Transverse colon (tissue), 4 donors: ENCODE measurements at regions not wholly inside any gene's neighbourhood (a gene's known extent, or its start where the extent isn't known, plus 50 kb on each side); places are given as distances from the start of the nearest gene placed in this dataset.

Experiments used
- DNase-seq: peaks from one replicate; pipeline ENCODE4 v3.0.0-alpha.2; 2019
- H3K27ac ChIP-seq, 4 donors: fragments of 200-600 bp; sonication (generic); 2 replicates each; pipeline ENCODE4 v1.5.1; 2016 to 2018; ENCODE audit warnings: inconsistent platforms in 4 of 4
- H3K27me3 ChIP-seq: fragments of 200-600 bp; sonication (generic); 2 replicates; pipeline ENCODE4 v1.5.1; 2017; ENCODE audit warnings: inconsistent platforms
- H3K36me3 ChIP-seq, 4 donors: fragments of 200-600 bp; sonication (generic); 2 replicates each; pipeline ENCODE4 v1.5.1; 2017 to 2019; ENCODE audit warnings: inconsistent platforms in 4 of 4
- H3K4me1 ChIP-seq, 4 donors: fragments of 200-600 bp; sonication (generic); 2 replicates each; pipeline ENCODE4 v1.5.1; 2017 to 2020; ENCODE audit warnings: inconsistent platforms in 4 of 4
- H3K4me3 ChIP-seq, 4 donors: fragments of 200-600 bp; sonication (generic); 1 replicate in 1 of 4; 2 replicates in 3 of 4; pipeline versions ENCODE4 v1.5.1 to v1.6.1; 2017 to 2019; ENCODE audit warnings: inconsistent platforms in 4 of 4
- H3K9me3 ChIP-seq, 2 donors: fragments of 200-600 bp; sonication (generic); 2 replicates each; pipeline ENCODE4 v1.5.1; 2017 to 2019; ENCODE audit warnings: inconsistent platforms in 2 of 2
- EP300 ChIP-seq: sonication (generic); formaldehyde crosslinking; IDR thresholded peaks from one replicate; pipeline ENCODE4 v1.6.1; 2017; ENCODE audit warnings: antibody characterized with exemption, low read depth
- POLR2A ChIP-seq: fragments of 450-650 bp; IDR thresholded peaks from one replicate; pipeline ENCODE4 v1.6.1; 2016; ENCODE audit warnings: antibody characterized with exemption, mild to moderate bottlenecking, moderate library complexity
- POLR2AphosphoS5 ChIP-seq, 3 donors: sonication (generic); formaldehyde crosslinking; IDR thresholded peaks; one replicate each; pipeline ENCODE4 v1.6.1; 2016; ENCODE audit warnings: antibody characterized with exemption in 3 of 3
- WGBS, 2 donors: methylation state at CpG; one replicate each; pipeline ENCODE4 v1.1.5; 2018; ENCODE audit warnings: low coverage in 1 of 2; 5-methylcytosine and 5-hydroxymethylcytosine counted together
- in situ Hi-C, 4 donors: fragments of 200-750 bp; cut with MboI; loops; one replicate each; pipeline versions ENCODE4 v1.15.0 to v1.15.1; 2017; ENCODE audit warnings: low sequenced_read_pairs in 3 of 4, low pct_ligation_motif_present in 1 of 4, low pct_unique_long_range_greater_than_20kb in 1 of 4
- intact Hi-C: fragments of 100-400 bp; cut with DNase I; formaldehyde crosslinking; loops from one replicate; pipeline ENCODE4 v1.15.1; 2023; ENCODE audit warnings: low total_unique reads
- TF ChIP-seq, protein P1 (sequence below), 5 experiments: fragments of 200-600 bp in 3 of 5; fragments of 450-650 bp in 2 of 5; sonication (generic) in 3 of 5; IDR thresholded peaks; 1 replicate in 2 of 5; 2 replicates in 3 of 5; pipeline ENCODE4 v1.5.1; 2016 to 2017; ENCODE audit warnings: antibody characterized with exemption in 5 of 5, inconsistent platforms in 3 of 5, mild to moderate bottlenecking in 2 of 5, moderate library complexity in 1 of 5

DNA sequence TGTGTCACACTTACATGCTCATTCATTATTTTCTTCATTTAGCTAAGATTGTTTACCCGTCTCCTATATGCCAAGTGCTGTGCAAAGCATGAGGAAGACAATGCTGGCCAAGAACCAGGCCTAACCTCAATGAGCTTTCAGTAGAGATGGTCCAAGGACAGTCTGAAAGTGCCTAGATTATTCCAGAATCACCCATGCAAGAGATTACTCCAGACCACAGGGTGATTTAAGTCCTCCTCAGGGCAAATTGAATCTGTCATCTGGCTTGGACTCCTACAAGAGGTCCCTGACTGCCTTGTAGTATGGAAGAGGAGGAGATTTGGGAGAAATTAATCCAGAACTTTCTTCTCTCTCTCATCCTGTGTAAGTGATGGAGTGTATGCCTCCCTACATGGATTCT lies 99.4 kb upstream of the NDP start:
- intact Hi-C loops = no loop called here

DNA sequence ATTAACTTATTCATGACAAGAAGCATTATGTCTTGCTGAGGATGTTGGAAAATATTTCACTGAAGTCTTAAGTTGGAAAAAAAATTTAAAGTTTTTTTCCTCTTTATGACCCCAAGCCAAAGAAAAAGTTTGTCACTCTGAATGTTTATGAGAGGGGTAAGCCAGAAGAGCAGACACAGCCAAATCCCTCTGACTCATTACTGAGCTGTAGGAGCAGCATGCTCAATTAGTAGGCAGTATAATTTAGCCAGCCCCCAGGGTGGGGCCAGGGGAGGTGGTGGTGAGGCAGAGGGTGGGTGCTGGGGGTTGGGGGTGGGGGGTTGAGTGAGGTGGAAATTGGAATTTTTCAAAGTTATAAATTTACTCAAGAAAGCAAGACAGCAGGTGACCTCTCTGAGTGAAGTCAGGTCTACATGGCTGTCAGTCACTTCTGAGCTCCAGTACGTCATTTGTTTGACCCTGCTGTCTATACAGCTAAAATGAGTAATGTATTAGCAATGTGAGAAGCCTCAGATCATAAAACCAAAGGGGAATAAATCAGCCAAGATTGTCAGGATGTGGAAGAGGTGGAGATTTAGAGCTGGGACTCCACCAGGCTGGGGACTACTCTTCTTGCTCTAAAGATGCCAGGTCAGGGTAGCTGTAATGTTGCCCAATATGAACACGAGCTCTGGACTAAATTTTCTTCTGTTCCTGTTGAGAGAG lies 98.8 kb upstream of the NDP start:
- Histone ChIP-seq H3K9me3 (no peaks in the 10 kb centered on the region), H3K4me3 (no peak overlapping the region), H3K4me1 (no peaks in the 10 kb centered on the region), H3K27ac (no peak overlapping the region), H3K27me3 (no peaks in the 10 kb centered on the region), H3K36me3 (no peaks in the 10 kb centered on the region)
- DNase-seq = no peak
- intact Hi-C loops = no loop called here
- no peak for TF ChIP-seq POLR2AphosphoS5 (IDR thresholded peaks at IDR 0.05)
- TF ChIP-seq, protein P1, sequence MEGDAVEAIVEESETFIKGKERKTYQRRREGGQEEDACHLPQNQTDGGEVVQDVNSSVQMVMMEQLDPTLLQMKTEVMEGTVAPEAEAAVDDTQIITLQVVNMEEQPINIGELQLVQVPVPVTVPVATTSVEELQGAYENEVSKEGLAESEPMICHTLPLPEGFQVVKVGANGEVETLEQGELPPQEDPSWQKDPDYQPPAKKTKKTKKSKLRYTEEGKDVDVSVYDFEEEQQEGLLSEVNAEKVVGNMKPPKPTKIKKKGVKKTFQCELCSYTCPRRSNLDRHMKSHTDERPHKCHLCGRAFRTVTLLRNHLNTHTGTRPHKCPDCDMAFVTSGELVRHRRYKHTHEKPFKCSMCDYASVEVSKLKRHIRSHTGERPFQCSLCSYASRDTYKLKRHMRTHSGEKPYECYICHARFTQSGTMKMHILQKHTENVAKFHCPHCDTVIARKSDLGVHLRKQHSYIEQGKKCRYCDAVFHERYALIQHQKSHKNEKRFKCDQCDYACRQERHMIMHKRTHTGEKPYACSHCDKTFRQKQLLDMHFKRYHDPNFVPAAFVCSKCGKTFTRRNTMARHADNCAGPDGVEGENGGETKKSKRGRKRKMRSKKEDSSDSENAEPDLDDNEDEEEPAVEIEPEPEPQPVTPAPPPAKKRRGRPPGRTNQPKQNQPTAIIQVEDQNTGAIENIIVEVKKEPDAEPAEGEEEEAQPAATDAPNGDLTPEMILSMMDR (IDR thresholded peaks at IDR 0.05) = no peak
- no peak for TF ChIP-seq EP300
- no peak for TF ChIP-seq POLR2A
- in situ Hi-C loops = no loop called here
- WGBS, 2 donors = 47% methylated on average over 2 of the region's 2 CpGs; no CpG with 5 or more reads in 1 of the 2 donors

More for the DNA sequence above, 99.4 kb upstream of the NDP start:
- TF ChIP-seq, protein P1 (IDR thresholded peaks at IDR 0.05) = no peak
- TF ChIP-seq EP300 (no peak), POLR2AphosphoS5 (IDR thresholded peaks at IDR 0.05) (no peak), POLR2A (no peak)
- Histone ChIP-seq H3K4me1 (no peaks in the 10 kb centered on the region), H3K4me3 (no peak overlapping the region), H3K9me3 (no peaks in the 10 kb centered on the region), H3K36me3 (no peaks in the 10 kb centered on the region), H3K27ac (no peak overlapping the region), H3K27me3 (no peaks in the 10 kb centered on the region)
- no peak for DNase-seq
- 73% methylated on average over 1 of the region's 1 CpG; no CpG with 5 or more reads in 1 of the 2 donors for WGBS, 2 donors
- in situ Hi-C loops = no loop called here

- H3K9me3 ChIP-seq = no peaks in the 10 kb centered on the region
- no peak for TF ChIP-seq POLR2A
- TF ChIP-seq EP300 = no peak
- TF ChIP-seq, protein P1 (IDR thresholded peaks at IDR 0.05) = no peak
- TF ChIP-seq POLR2AphosphoS5 (IDR thresholded peaks at IDR 0.05) = no peak
- intact Hi-C loops = no loop called here
Measured at GRCh38 chrX:44071070-44071645, 98.0 kb upstream of the NDP start.

DNA sequence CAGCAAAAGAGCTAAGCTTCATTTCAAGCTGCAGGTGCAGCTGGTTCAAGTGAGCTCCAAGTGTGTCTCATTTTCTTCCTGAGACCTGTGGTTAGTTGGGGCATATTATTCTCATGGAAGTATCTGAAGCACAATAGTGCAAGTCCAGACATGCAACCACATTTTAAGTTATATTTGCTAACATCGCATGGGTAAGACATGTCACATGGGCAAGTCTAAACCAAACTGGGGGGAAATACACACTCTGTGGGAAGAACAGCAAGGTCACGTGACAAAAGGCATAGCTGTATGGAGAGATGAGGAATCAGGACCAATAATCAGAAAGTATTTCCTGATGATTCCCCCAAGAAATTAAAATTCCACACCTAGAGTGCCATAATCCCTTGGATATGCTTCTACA lies 94.9 kb upstream of the NDP start:
- Histone ChIP-seq H3K4me3 (no peak overlapping the region), H3K27ac (no peak overlapping the region), H3K27me3 (no peaks in the 10 kb centered on the region), H3K4me1 (no peaks in the 10 kb centered on the region), H3K36me3 (no peaks in the 10 kb centered on the region), H3K9me3 (no peaks in the 10 kb centered on the region)
- WGBS, 2 donors = 88 to 100% methylated on average over 2 of the region's 2 CpGs
- no peak for TF ChIP-seq POLR2A
- intact Hi-C loops = no loop called here
- DNase-seq = no peak
- in situ Hi-C loops = no loop called here

More at GRCh38 chrX:44071070-44071645, 98.0 kb upstream of the NDP start:
- no peak overlapping the region for H3K4me3 ChIP-seq
- H3K4me1 ChIP-seq = no peaks in the 10 kb centered on the region
- 46% methylated on average over 3 of the region's 3 CpGs; no CpG with 5 or more reads in 1 of the 2 donors for WGBS, 2 donors
- in situ Hi-C loops = no loop called here
- H3K27ac ChIP-seq = no peak overlapping the region
- no peaks in the 10 kb centered on the region for H3K36me3 ChIP-seq
- no peaks in the 10 kb centered on the region for H3K27me3 ChIP-seq
- no peak for DNase-seq
